ENCODE measurements at regions not wholly inside any gene's neighbourhood (a gene's known extent, or its start where the extent isn't known, plus 50 kb on each side); places are given as distances from the start of the nearest gene placed in this dataset.

DNA sequence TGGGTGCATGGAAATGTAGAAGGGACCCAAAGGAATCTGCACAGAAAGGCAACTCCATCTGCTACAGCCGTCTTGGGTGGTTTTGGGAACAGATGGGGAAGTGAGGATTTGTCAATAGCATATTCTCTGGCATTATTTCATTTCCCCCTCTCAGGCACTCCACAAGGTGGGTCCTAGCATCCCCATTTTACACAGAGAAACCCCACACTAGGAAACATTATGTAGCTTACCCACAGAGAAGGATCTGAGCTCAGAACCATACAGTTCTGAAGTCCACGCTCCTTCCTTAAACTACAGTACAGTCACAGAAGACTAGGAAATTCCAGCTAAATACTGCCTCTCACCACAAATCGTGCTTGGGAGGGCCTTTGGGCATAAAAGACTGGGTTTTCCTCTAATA, 61.2 kb upstream of the CTNNB1 start:
- TF ChIP-seq SIN3A (IDR thresholded peaks at IDR 0.05; ENCODE audit: borderline replicate concordance, insufficient read depth, low read length) (no peak), POLR2AphosphoS5 (IDR thresholded peaks at IDR 0.05; ENCODE audit: low read depth, low read length) (no peak)

Measured in PFSK-1 (cell line).